Central memory CD8-positive, alpha-beta T cell (primary cell): ENCODE measurements at regions not wholly inside any gene's neighbourhood (a gene's known extent, or its start where the extent isn't known, plus 50 kb on each side); places are given as distances from the start of the nearest gene placed in this dataset.

Experiments used
- ATAC-seq: fragments of 150-1000 bp; cut with Tn5 transposase; replicated peaks from 2 replicates; pipeline ENCODE4 v1.10.0; 2022; ENCODE audit warnings: mild to moderate bottlenecking, moderate FRiP score, moderate number of reproducible peaks; ENCODE audit not compliant: poor library complexity, severe bottlenecking; ENCODE audit errors: extremely low read depth
- DNase-seq, 2 donors: peaks; one replicate each; pipeline ENCODE4 v3.0.0; 2021; ENCODE audit warnings: low spot score in 2 of 2
- H3K27ac Mint-ChIP-seq: one replicate; pipeline ENCODE4 v1.8.0; 2022; ENCODE audit warnings: low read depth, mild to moderate bottlenecking, moderate library complexity, mixed read lengths
- H3K27me3 Mint-ChIP-seq: one replicate; pipeline ENCODE4 v1.8.0; 2022; ENCODE audit warnings: mixed read lengths
- H3K36me3 Mint-ChIP-seq: one replicate; pipeline ENCODE4 v1.8.0; 2022; ENCODE audit warnings: mild to moderate bottlenecking, moderate library complexity, mixed read lengths; ENCODE audit not compliant: insufficient read depth
- H3K4me1 Mint-ChIP-seq: one replicate; pipeline ENCODE4 v1.8.0; 2022; ENCODE audit warnings: mixed read lengths
- H3K4me3 Mint-ChIP-seq: one replicate; pipeline ENCODE4 v1.8.0; 2022; ENCODE audit warnings: mild to moderate bottlenecking, moderate library complexity, mixed read lengths
- H3K9me3 Mint-ChIP-seq: one replicate; pipeline ENCODE4 v1.8.0; 2022; ENCODE audit warnings: mixed read lengths

DNA sequence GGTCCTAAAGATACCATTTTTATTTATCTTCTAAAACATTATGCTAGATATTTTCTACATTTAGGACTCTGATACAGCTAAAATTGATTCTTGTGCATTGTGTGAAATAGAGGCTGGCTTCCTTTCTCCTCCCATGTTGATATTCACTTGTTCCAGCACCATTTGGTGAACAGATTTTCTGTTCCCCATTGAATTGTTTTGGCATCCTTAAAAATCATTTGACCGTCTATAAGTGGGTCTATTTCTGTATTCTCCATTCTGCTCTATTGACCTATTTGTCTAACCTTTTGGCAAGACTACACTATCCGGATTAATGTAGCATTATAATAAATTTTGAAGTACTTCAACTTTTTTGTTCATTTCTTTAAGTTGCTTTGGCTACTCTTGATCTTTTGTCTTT is 2689.2 kb downstream of the PCDH9 start:
- Mint-ChIP-seq H3K4me1 (no peaks in the 10 kb centered on the region), H3K27ac (no peak overlapping the region), H3K4me3 (no peak overlapping the region), H3K36me3 (no peaks in the 10 kb centered on the region), H3K9me3 (peaks cover 26% of the 10 kb centered on the region), H3K27me3 (no peaks in the 10 kb centered on the region)
- no peak for DNase-seq
- ATAC-seq = no peak

DNA sequence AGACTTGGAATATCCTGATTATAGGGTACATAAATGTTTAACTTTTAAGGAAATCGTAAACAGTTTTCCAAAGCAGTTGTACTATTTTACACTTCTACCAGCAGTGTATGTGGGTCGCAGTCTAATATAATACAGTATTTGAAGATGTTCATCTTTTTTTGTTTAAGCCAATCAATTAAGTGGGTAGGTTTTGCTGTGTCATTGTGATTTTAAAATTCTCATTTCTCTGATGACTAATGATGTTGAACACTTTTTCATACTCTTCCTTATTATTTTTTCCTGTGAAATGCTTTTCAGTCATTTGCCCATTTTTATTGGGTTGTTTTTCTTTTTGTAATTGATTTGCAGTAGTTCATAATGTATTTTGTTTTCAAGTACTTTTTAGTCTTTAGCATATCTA is 2689.7 kb downstream of the PCDH9 start:
- H3K9me3 Mint-ChIP-seq = peaks cover 21% of the 10 kb centered on the region
- ATAC-seq (no peak), DNase-seq (no peak)
- H3K27ac Mint-ChIP-seq = no peak overlapping the region
- no peak overlapping the region for H3K4me3 Mint-ChIP-seq
- H3K4me1 Mint-ChIP-seq = no peaks in the 10 kb centered on the region
- H3K27me3 Mint-ChIP-seq = no peaks in the 10 kb centered on the region
- H3K36me3 Mint-ChIP-seq = no peaks in the 10 kb centered on the region

DNA sequence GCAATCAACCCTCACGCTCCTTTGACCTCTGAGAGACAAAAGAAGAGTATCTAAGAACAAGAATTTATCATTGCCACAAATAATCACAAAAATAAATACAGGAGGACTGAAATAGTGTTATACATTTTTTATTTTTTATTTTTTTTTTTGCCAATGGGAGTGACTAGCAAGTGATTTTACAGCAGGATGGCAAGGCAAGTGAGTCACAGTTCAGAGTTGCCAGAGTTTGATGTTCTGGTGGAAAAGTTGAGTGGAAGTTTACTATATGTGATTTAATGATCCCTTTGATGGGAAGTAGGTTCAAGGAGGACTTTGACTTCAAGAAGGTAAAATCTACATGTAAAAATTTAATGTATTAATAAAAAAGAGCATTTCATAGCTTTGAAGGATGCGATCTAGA is 2691.4 kb downstream of the PCDH9 start:
- no peak overlapping the region for H3K4me3 Mint-ChIP-seq
- peaks cover 20% of the 10 kb centered on the region for H3K9me3 Mint-ChIP-seq
- H3K27me3 Mint-ChIP-seq = no peaks in the 10 kb centered on the region
- no peaks in the 10 kb centered on the region for H3K4me1 Mint-ChIP-seq
- DNase-seq = no peak
- H3K36me3 Mint-ChIP-seq = no peaks in the 10 kb centered on the region
- ATAC-seq = no peak
- no peak overlapping the region for H3K27ac Mint-ChIP-seq

GRCh38 chr13:64534302-64534701 is 2695.8 kb downstream of the PCDH9 start:
- Mint-ChIP-seq H3K27me3 (no peaks in the 10 kb centered on the region), H3K27ac (no peak overlapping the region), H3K4me3 (no peak overlapping the region), H3K4me1 (no peaks in the 10 kb centered on the region), H3K9me3 (peaks cover 12% of the 10 kb centered on the region), H3K36me3 (no peaks in the 10 kb centered on the region)
- ATAC-seq = no peak
- no peak for DNase-seq

DNA sequence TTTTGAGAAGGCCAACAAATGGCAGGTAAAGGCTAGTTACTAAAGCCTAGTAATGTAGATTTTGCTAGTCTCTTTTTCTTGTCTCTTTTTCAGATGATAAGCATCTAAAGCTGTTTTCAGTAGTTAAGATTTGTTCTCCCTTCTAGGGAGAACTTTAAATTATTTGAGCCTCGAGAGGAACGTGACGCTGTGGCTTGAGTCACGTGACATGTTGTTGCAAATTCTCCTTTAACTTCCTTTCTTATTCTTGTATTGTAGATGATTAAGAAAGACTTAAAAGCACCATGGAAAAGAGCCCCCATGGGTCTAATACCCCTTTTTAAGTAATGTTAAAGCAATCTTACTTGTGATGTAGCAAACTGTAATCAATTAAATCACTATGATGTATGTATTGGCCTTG is 2698.7 kb downstream of the PCDH9 start:
- peaks cover 6% of the 10 kb centered on the region for H3K9me3 Mint-ChIP-seq
- ATAC-seq (no peak), DNase-seq (no peak)
- no peak overlapping the region for H3K27ac Mint-ChIP-seq
- no peaks in the 10 kb centered on the region for H3K36me3 Mint-ChIP-seq
- no peaks in the 10 kb centered on the region for H3K27me3 Mint-ChIP-seq
- no peak overlapping the region for H3K4me3 Mint-ChIP-seq
- no peaks in the 10 kb centered on the region for H3K4me1 Mint-ChIP-seq

- no peak for DNase-seq
- ATAC-seq = no peak
- Mint-ChIP-seq H3K27me3 (no peaks in the 10 kb centered on the region), H3K36me3 (no peaks in the 10 kb centered on the region), H3K4me3 (no peak overlapping the region), H3K27ac (no peak overlapping the region), H3K4me1 (no peaks in the 10 kb centered on the region), H3K9me3 (peaks cover 17% of the 10 kb centered on the region)
These were observed 2700.2 kb downstream of the PCDH9 start for GRCh38 chr13:64529874-64530485.

- H3K4me1 Mint-ChIP-seq = no peaks in the 10 kb centered on the region
- no peak overlapping the region for H3K27ac Mint-ChIP-seq
- no peak overlapping the region for H3K4me3 Mint-ChIP-seq
- DNase-seq = no peak
- no peaks in the 10 kb centered on the region for H3K27me3 Mint-ChIP-seq
- H3K36me3 Mint-ChIP-seq = no peaks in the 10 kb centered on the region
- ATAC-seq = no peak
- H3K9me3 Mint-ChIP-seq = peaks cover 21% of the 10 kb centered on the region
These were observed 2701.3 kb downstream of the PCDH9 start for GRCh38 chr13:64528838-64529237.

- no peak for DNase-seq
- H3K27me3 Mint-ChIP-seq = no peaks in the 10 kb centered on the region
These were observed 2702.6 kb downstream of the PCDH9 start for GRCh38 chr13:64527561-64527960.

DNA sequence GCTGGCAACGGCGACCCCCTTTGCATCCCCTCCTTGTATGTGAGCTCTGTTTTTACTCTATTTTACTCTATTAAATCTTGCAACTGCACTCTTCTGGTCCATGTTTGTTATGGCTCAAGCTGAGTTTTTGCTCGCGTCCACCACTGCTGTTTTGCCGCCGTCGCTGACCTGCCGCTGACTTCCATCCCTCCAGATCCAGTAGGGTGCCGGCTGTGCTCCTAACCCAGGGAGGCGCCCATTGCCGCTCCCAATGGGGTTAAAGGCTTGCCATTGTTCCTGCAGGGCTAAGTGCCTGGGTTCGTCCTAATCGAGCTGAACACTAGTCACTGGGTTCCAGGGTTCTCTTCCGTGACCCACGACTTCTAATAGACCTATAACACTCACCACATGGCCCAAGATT is 2704.4 kb downstream of the PCDH9 start:
- Mint-ChIP-seq H3K9me3 (peaks cover 22% of the 10 kb centered on the region), H3K4me3 (no peak overlapping the region), H3K27ac (no peak overlapping the region), H3K36me3 (no peaks in the 10 kb centered on the region), H3K4me1 (no peaks in the 10 kb centered on the region), H3K27me3 (no peaks in the 10 kb centered on the region)
- no peak for DNase-seq
- ATAC-seq = no peak

More at GRCh38 chr13:64527561-64527960, 2702.6 kb downstream of the PCDH9 start:
- Mint-ChIP-seq H3K36me3 (no peaks in the 10 kb centered on the region), H3K9me3 (peaks cover 17% of the 10 kb centered on the region), H3K27ac (no peak overlapping the region), H3K4me3 (no peak overlapping the region), H3K4me1 (no peaks in the 10 kb centered on the region)
- ATAC-seq = no peak

- Mint-ChIP-seq H3K4me1 (no peaks in the 10 kb centered on the region), H3K27me3 (no peaks in the 10 kb centered on the region), H3K27ac (no peak overlapping the region), H3K4me3 (no peak overlapping the region), H3K9me3 (peaks cover 11% of the 10 kb centered on the region), H3K36me3 (no peaks in the 10 kb centered on the region)
- ATAC-seq (no peak), DNase-seq (no peak)
These were observed 2719.4 kb downstream of the PCDH9 start for GRCh38 chr13:64510747-64511146.

GRCh38 chr13:64506246-64506645 is 2723.9 kb downstream of the PCDH9 start:
- no peak for ATAC-seq
- H3K27ac Mint-ChIP-seq = no peak overlapping the region
- H3K36me3 Mint-ChIP-seq = no peaks in the 10 kb centered on the region
- no peaks in the 10 kb centered on the region for H3K4me1 Mint-ChIP-seq
- H3K27me3 Mint-ChIP-seq = no peaks in the 10 kb centered on the region
- H3K4me3 Mint-ChIP-seq = no peak overlapping the region
- peaks cover 11% of the 10 kb centered on the region for H3K9me3 Mint-ChIP-seq
- DNase-seq = no peak

- Mint-ChIP-seq H3K27ac (no peak overlapping the region), H3K9me3 (peaks cover 11% of the 10 kb centered on the region), H3K4me3 (no peak overlapping the region), H3K4me1 (no peaks in the 10 kb centered on the region), H3K27me3 (no peaks in the 10 kb centered on the region), H3K36me3 (no peaks in the 10 kb centered on the region)
- ATAC-seq = no peak
- DNase-seq = no peak
These were observed 2724.7 kb downstream of the PCDH9 start for GRCh38 chr13:64505336-64505910.

GRCh38 chr13:64488731-64489130 is 2741.4 kb downstream of the PCDH9 start:
- DNase-seq (no peak), ATAC-seq (no peak)
- H3K27me3 Mint-ChIP-seq = no peaks in the 10 kb centered on the region
- peaks cover 15% of the 10 kb centered on the region for H3K9me3 Mint-ChIP-seq
- H3K4me1 Mint-ChIP-seq = no peaks in the 10 kb centered on the region
- H3K4me3 Mint-ChIP-seq = no peak overlapping the region
- H3K27ac Mint-ChIP-seq = no peak overlapping the region
- H3K36me3 Mint-ChIP-seq = no peaks in the 10 kb centered on the region
